Kidney (tissue), 13 donors: ENCODE measurements at regions not wholly inside any gene's neighbourhood (a gene's known extent, or its start where the extent isn't known, plus 50 kb on each side); places are given as distances from the start of the nearest gene placed in this dataset.
"Not testable (repeated sequence)": the region's sequence is repeated elsewhere in the genome, so short reads cannot be mapped to it uniquely, and the experiment has no call there.

Experiments
- DNase-seq, 5 donors: peaks; one replicate each; pipeline ENCODE4 v3.0.0-alpha.2; 2013 to 2020
- FAIRE-seq: peaks from 2 replicates; lab custom pipeline; 2012; peaks lifted over from hg19 to GRCh38; lab: Jason Lieb, UNC
- H3K27ac ChIP-seq, 2 donors: one replicate each; pipeline ENCODE4 v1.7.0; 2013; ENCODE audit warnings: low read depth in 2 of 2, low read length in 2 of 2, inconsistent platforms in 1 of 2
- H3K27me3 ChIP-seq: one replicate; pipeline ENCODE4 v1.7.1; 2013; ENCODE audit warnings: low read length, inconsistent platforms; ENCODE audit not compliant: control insufficient read depth, insufficient read depth
- H3K36me3 ChIP-seq, 3 donors: one replicate each; pipeline versions ENCODE4 v1.7.0 to v1.7.1; 2013; ENCODE audit warnings: low read length in 3 of 3, control low read depth in 1 of 3, inconsistent platforms in 1 of 3; ENCODE audit not compliant: insufficient read depth in 3 of 3, control insufficient read depth in 2 of 3
- H3K4me1 ChIP-seq, 3 donors: one replicate each; pipeline versions ENCODE4 v1.7.0 to v1.7.1; 2013; ENCODE audit warnings: low read length in 3 of 3, inconsistent platforms in 1 of 3, low read depth in 1 of 3; ENCODE audit not compliant: control insufficient read depth in 2 of 3, insufficient read depth in 2 of 3
- H3K4me3 ChIP-seq, 3 donors: one replicate each; pipeline versions ENCODE4 v1.7.0 to v1.8.1; 2013; ENCODE audit warnings: low read length in 3 of 3, control low read depth in 1 of 3, inconsistent platforms in 1 of 3
- H3K9ac ChIP-seq, 3 donors: one replicate each; pipeline versions ENCODE4 v1.7.0 to v1.7.1; 2013; ENCODE audit warnings: low read length in 3 of 3, control low read depth in 1 of 3, inconsistent platforms in 1 of 3
- H3K9me3 ChIP-seq, 3 donors: one replicate each; pipeline versions ENCODE4 v1.7.0 to v1.7.1; 2013; ENCODE audit warnings: low read length in 3 of 3, control low read depth in 1 of 3, inconsistent platforms in 1 of 3; ENCODE audit not compliant: control insufficient read depth in 2 of 3, insufficient read depth in 1 of 3
- CTCF ChIP-seq: IDR thresholded peaks from 3 replicates; pipeline ENCODE4 v1.5.1; 2012; ENCODE audit warnings: mild to moderate bottlenecking, moderate library complexity, borderline replicate concordance; ENCODE audit not compliant: insufficient read depth; ENCODE audit errors: extremely low read depth
- intact Hi-C: fragments of 100-400 bp; cut with DNase I; formaldehyde crosslinking; loops from one replicate; pipeline ENCODE4 v1.11.1; 2022
- donor health status: control.
- donor health status: control.
- donor health status: control.
- donor health status: control.
- donor health status: control.
- donor health status: DM: yes; HTN: yes; CAD: no.
- donor health status: Normal renal cell carcinoma (clear cell type).

- no peak for FAIRE-seq
- intact Hi-C loops: no loop called here
- H3K36me3 ChIP-seq: no peaks in the 10 kb centered on the region
- TF ChIP-seq CTCF: no peak
- no peaks in the 10 kb centered on the region for H3K4me1 ChIP-seq
- H3K27me3 ChIP-seq: no peaks in the 10 kb centered on the region
- H3K27ac ChIP-seq: no peak overlapping the region
- H3K9ac ChIP-seq: no peak overlapping the region
- DNase-seq: no peak
- no peak overlapping the region for H3K4me3 ChIP-seq
- no peaks in the 10 kb centered on the region for H3K9me3 ChIP-seq
These were observed 974.5 kb downstream of the LTN1 start for GRCh38 chr21:28018213-28018612.

- Histone ChIP-seq H3K36me3 (no peaks in the 10 kb centered on the region), H3K9ac (no peak overlapping the region), H3K9me3 (no peaks in the 10 kb centered on the region), H3K4me1 (no peaks in the 10 kb centered on the region), H3K4me3 (no peak overlapping the region), H3K27ac (no peak overlapping the region), H3K27me3 (no peaks in the 10 kb centered on the region)
- FAIRE-seq (no peak), DNase-seq (no peak)
- intact Hi-C loops: no loop called here
- no peak for TF ChIP-seq CTCF
These were observed 976.1 kb downstream of the LTN1 start for GRCh38 chr21:28016571-28016970.

GRCh38 chr21:28013123-28013522 lies 979.6 kb downstream of the LTN1 start:
- H3K27me3 ChIP-seq, H3K36me3 ChIP-seq, intact Hi-C loops, H3K9ac ChIP-seq, H3K27ac ChIP-seq, H3K4me1 ChIP-seq, FAIRE-seq, H3K4me3 ChIP-seq, H3K9me3 ChIP-seq, DNase-seq: not testable (repeated sequence)

- H3K4me3 ChIP-seq, H3K27ac ChIP-seq, H3K9ac ChIP-seq, DNase-seq, H3K9me3 ChIP-seq, intact Hi-C loops, H3K27me3 ChIP-seq, FAIRE-seq, H3K4me1 ChIP-seq, H3K36me3 ChIP-seq: not testable (repeated sequence)
These were observed 980.7 kb downstream of the LTN1 start for GRCh38 chr21:28011970-28012369.

GRCh38 chr21:28008245-28008644 lies 984.4 kb downstream of the LTN1 start:
- not testable (repeated sequence) for DNase-seq, FAIRE-seq

GRCh38 chr21:28003627-28004026 lies 989.0 kb downstream of the LTN1 start:
- FAIRE-seq, intact Hi-C loops, H3K27me3 ChIP-seq, H3K4me3 ChIP-seq, H3K9ac ChIP-seq, H3K36me3 ChIP-seq, H3K9me3 ChIP-seq, H3K27ac ChIP-seq, DNase-seq, H3K4me1 ChIP-seq: not testable (repeated sequence)

More at GRCh38 chr21:28008245-28008644, 984.4 kb downstream of the LTN1 start:
- H3K27me3 ChIP-seq, H3K9ac ChIP-seq, H3K9me3 ChIP-seq, H3K4me1 ChIP-seq, H3K4me3 ChIP-seq, intact Hi-C loops, H3K27ac ChIP-seq, H3K36me3 ChIP-seq: not testable (repeated sequence)

GRCh38 chr21:27996906-27997305 lies 995.8 kb downstream of the LTN1 start:
- H3K9me3 ChIP-seq, H3K4me3 ChIP-seq, FAIRE-seq, H3K36me3 ChIP-seq, H3K4me1 ChIP-seq, intact Hi-C loops, H3K27me3 ChIP-seq, DNase-seq, H3K9ac ChIP-seq, H3K27ac ChIP-seq: not testable (repeated sequence)
